GM18498 (cell line): ENCODE measurements at regions not wholly inside any gene's neighbourhood (a gene's known extent, or its start where the extent isn't known, plus 50 kb on each side); places are given as distances from the start of the nearest gene placed in this dataset.

ENCODE experiments used
- ATAC-seq: cut with Tn5 transposase; IDR thresholded peaks from one replicate; pipeline ENCODE4 v1.9.1; 2021; ENCODE audit warnings: mild to moderate bottlenecking, moderate library complexity; ENCODE audit not compliant: unreplicated experiment

GRCh38 chr6:134117409-134117808 lies 65.0 kb upstream of the SLC2A12 start:
- no peak for ATAC-seq

DNA sequence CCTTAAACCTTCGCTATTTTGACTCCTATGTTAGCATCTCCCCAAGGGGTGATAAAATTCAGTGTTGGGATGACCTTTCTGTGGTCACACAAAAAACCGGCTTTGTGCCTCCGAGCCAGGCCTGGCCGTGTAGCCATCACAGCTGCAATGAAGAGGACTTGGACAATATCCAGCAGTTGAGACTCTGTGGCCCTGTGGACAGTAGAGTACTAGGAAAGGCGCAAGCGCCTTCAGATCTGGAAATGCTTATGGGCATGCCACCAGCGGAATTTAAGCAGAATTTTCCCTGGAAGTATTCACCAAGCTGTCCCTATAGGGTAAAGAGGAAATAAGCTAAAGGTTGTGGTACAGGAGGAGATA lies 63.3 kb upstream of the SLC2A12 start:
- no peak for ATAC-seq

- no peak for ATAC-seq
Measured at GRCh38 chr6:134114918-134115714, 62.7 kb upstream of the SLC2A12 start.

DNA sequence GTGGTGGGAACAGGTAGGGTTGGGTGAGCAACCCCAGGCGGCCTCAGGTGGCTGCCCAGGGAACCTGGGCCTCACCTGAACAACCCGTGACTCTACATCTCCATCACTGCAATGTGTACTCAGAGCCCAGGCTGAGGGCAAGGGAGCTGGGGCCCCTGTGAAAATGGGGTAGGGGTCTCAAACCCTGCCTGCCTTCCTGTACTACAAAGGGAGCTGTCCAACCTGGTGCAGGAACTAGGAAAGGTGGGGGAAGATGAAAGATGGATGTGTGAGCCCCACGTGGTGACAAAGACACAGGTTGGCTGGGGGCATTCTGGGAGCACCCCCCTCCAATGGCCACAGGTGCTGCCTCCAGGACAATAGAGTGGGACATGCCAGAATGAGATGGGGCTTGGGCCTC lies 62.1 kb upstream of the SLC2A12 start:
- no peak for ATAC-seq

GRCh38 chr6:134111726-134112125 lies 59.3 kb upstream of the SLC2A12 start:
- no peak for ATAC-seq

- ATAC-seq: peak; percentile 67
Measured at GRCh38 chr6:134111062-134111677, 58.7 kb upstream of the SLC2A12 start.

GRCh38 chr6:134106702-134107101 lies 54.3 kb upstream of the SLC2A12 start:
- no peak for ATAC-seq

DNA sequence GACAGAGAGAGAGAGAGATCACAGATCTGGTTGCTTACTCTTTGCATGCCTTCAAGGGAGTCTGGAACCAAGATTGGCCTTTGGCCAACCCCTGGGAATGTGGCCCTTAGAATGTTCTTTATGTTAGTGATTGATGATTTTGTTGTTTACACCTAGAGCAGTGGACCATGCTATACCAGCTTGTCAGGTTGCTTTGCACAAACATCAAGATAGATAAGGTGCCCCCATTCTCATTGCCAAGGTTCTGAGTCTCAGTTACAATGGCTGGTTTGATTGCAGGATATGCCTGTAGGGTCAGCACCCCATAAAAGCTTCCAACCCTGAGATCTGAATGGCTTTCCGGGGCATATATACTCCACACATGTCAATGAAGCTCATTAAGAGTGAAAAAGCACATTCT lies 53.5 kb upstream of the SLC2A12 start:
- ATAC-seq: no peak

DNA sequence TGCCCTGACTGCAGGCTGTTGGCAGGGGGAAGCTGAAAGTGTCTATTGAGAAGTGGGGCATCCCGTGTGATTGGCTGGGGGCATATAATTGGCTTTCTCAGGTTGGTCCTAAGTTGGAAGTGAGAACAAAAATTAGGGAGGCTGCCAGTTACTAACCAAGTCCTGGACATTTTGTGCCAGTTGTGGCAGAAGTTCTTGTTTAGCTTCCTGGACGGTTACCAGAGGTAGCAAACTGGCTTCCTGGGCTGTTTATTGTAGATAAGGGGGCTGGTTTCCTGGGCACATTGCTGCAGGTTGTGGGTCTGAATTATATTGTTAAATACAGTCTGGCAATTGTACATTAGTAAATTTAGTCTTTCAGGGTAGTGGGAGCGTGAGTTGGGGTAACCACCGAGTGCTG lies 50.6 kb upstream of the SLC2A12 start:
- no peak for ATAC-seq
